HL-60/S4 treated with retinoic acid at 250 ng/mL for 4 days and 3 days (cell line): ENCODE measurements at regions not wholly inside any gene's neighbourhood (a gene's known extent, or its start where the extent isn't known, plus 50 kb on each side); places are given as distances from the start of the nearest gene placed in this dataset.

Experiments used
- in situ Hi-C: fragments of 300-500 bp; cut with MboI; formaldehyde crosslinking; loops from 2 replicates; pipeline ENCODE4 v1.7.0; 2022; ENCODE audit warnings: low sequenced_read_pairs

DNA sequence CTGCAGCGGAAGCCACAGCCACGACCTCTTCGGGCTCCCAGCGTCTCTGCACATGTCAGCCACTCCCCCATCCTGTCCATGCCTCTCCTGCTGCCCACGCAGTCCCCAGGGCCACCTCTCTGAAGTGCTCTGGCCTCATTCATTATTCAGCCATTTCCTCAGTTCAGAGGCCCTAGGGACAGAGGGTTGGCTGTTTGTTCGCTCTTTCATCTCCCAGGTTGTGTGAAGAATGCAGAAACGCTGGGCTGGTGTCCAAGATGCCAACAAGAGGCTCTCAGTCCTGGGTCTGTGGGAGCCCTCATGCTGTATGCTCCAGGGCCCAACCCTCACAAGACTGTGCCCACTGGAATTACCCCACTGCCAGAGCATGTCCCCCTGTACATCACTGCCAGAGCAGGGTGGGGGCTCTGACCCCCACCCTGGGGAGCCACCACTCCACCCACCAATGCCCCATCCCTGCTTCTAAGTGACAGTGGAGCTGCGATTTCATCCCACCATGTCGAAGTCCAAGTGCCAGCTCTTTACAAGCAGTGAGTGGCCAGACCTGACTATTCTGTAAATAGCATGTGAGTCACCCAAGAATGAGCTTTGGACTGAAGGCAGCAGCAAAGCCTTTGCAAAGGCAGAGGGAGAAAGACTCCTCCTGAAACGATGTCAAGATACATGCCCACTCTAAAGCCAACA is 209.6 kb downstream of the BUD13 start:
- in situ Hi-C loops: no loop called here

GRCh38 chr11:116560589-116560988 is 212.2 kb downstream of the BUD13 start:
- in situ Hi-C loops: no loop called here

DNA sequence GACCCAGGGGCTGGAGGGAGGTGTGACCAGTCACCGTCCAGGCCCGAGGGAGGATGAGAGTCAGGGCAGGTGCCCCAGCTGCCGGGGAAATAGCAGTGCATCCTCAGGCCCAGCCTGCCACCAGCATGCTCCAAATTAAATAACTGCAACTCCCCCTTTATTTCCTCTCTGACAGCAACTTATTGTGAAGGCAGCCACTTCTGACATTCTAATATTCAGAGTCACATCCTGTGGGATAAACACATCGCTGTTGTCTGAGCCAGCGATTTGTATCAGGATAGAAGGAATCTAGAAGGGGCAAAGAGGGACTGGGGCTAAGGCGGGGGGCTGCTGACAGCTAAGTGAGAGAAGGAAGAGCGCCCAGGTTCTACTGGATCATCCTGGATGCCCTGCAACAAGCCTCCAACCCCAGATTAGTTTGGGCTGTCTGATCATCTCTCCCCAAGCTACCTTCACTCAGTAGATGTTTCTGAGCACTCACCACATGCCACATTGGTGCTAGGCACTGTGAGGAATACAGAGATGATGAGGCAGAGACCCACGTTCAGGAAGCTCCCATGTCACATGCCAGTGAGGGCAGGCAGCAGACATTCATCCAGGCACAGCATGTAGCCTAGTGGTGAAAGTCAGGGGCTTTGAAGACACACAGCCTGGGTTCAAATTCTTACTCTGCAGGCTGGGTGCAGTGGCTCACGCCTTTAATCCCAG is 214.1 kb downstream of the BUD13 start:
- in situ Hi-C loops: no loop called here

GRCh38 chr11:116557282-116557681 is 215.5 kb downstream of the BUD13 start:
- in situ Hi-C loops: no loop called here

DNA sequence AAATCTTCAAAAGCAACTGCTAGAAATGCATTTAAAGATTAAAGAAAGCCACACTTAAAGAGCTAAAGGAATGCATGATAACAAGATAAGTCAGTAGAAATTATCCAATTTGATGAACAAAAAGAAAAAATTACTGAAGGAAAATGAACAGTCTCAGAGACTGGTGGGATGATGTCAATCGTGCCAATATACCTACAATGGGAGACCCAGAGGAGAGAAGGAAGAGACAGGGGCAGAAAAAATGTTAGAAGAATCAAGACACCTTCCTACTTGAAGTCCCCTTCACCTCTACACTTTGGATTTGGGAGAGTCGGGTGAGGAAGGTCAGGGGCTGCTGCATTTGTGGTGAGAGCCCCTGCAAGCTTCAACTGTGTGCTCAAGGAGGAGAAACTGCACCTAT is 216.3 kb downstream of the BUD13 start:
- in situ Hi-C loops: no loop called here

- in situ Hi-C loops: no loop called here
Observed at GRCh38 chr11:116553482-116553881, 219.3 kb downstream of the BUD13 start.

- in situ Hi-C loops: no loop called here
Observed at GRCh38 chr11:116551576-116551975, 221.2 kb downstream of the BUD13 start.

GRCh38 chr11:116548256-116548655 is 224.5 kb downstream of the BUD13 start:
- in situ Hi-C loops: no loop called here

- in situ Hi-C loops: no loop called here
Observed at GRCh38 chr11:116547571-116547970, 225.2 kb downstream of the BUD13 start.

DNA sequence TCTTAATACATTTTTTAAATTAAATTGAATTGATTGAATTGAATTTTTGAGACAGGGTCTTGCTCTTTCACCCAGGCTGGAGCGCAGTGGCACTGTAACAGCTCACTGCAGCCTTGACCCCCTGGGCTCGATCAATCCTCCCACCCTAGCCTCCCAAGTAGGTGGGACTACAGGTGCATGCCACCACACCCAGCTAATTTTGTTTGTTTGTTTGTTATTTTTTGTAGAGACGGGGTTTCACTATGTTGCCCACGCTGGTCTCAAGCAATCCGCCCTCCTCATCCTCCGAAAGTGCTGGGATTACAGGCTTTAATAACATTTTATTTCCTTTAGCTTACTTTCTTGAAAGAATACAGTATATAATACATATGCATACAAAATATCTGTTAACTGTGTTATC is 226.9 kb downstream of the BUD13 start:
- in situ Hi-C loops: no loop called here

DNA sequence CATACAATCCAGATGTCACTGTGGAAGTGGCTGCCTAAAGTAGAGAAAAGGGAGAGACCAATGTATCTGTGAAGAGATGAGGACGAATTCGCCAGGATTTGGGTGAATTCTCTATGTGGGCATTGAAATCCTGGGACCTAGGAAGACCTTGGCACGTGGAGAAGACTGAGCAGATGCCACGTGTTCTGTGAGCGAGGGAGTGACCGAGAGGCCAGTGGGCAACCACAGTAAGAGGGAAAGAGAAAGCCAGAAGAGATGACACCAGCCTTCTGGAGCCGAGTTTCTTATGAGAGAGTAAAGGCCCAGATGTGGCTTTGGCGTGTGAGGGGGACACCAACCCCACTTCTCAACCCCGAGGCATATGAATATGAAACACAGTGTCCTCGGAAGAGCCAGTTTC is 228.1 kb downstream of the BUD13 start:
- in situ Hi-C loops: no loop called here

GRCh38 chr11:116543911-116544475 is 228.8 kb downstream of the BUD13 start:
- in situ Hi-C loops: no loop called here

GRCh38 chr11:116543099-116543498 is 229.7 kb downstream of the BUD13 start:
- in situ Hi-C loops: no loop called here

GRCh38 chr11:116542406-116542805 is 230.4 kb downstream of the BUD13 start:
- in situ Hi-C loops: no loop called here

- in situ Hi-C loops: no loop called here
Observed at GRCh38 chr11:116541460-116541859, 231.3 kb downstream of the BUD13 start.

DNA sequence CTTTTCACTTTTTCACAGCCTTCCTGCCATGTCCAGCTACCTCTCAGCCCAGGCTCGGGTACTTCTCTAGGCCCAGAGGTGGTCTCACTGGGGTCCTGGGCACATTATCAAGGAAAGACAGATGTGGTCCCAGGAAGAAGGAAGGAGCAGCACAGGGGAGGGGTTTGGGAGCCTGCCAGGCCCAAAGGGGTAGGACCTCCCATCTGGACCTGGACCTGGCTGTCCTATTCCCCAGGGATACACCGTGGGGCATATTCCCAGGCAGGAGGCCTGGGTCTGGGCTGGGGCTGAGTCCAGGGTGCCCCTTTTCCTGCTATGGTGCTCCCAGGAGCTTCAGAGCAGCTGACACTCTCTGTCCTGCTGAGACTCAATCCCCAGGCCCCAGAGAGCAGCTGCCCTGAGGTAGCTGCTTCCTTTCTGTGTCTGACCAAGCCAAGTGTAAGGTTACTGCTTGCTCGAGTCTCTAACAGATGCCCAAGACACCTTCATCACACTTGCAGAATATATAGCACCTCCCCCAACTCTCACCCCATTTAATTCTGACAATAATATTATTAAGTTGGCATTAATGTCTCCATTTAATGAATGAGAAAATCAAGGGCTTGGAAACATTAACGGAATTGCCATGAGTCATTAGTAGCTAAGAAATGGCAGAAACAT is 232.0 kb downstream of the BUD13 start:
- in situ Hi-C loops: no loop called here

GRCh38 chr11:116539836-116540418 is 232.9 kb downstream of the BUD13 start:
- in situ Hi-C loops: no loop called here

DNA sequence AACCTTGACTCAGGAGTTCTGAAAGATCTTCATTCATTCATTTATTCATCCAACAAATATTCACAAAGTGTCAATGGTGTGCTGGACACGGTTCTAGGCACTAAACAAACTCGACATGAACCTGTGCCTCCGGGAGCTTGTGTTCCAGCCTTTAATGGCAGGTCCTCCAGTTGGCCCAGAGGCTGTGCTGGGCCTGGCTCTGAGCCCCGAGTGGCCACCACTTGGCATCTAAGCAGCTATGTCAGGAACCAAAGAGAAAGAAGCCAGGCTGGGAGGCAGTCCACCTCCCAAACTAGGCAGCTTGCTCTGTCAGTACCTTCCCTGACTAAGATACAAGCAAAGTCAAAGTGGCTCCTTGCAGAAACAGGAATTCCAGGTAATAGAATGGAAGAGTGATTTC is 233.6 kb downstream of the BUD13 start:
- in situ Hi-C loops: no loop called here

DNA sequence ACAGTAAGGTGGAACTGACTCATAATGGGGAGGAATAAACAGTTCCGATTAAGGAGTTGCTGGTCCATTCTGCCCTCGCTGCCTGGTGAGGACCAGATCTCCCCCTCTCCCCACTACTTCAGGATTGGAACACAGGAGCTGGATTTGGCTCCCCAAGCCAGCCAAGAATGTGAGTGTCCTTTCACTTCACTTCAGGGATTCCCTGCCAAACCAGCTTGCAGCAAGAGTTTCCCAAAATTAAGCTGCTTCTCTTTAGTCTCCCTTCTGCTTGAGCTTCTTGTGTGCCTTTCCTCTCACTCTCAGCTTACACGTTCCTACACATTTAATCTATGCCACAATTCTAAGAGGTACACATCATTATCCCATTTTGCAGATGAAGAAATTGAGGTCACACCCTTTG is 234.1 kb downstream of the BUD13 start:
- in situ Hi-C loops: no loop called here

GRCh38 chr11:116537709-116538108 is 235.1 kb downstream of the BUD13 start:
- in situ Hi-C loops: no loop called here

DNA sequence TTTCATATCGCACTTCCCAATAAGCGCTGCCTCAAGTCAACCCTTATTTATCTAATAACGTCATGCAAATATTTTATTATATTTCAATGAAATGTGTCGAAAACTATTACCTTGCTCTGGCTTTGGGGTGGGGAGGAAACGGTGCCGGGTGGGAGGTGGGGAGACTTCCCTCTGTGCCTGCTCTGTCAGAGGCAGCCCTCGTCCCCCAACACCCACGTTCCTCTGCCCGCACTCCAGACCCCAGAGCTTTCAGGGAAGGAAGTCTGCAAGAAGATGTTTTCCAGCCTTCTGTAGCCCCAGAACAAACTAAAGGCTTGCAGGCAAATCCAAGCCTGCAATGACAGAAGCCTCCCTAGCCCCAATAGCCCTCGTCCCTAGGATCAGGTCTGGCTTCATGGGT is 235.7 kb downstream of the BUD13 start:
- in situ Hi-C loops: no loop called here
